PC-9 (cell line): ENCODE measurements at regions not wholly inside any gene's neighbourhood (a gene's known extent, or its start where the extent isn't known, plus 50 kb on each side); places are given as distances from the start of the nearest gene placed in this dataset.

Experiments used
- BruUV-seq: library from RNA; stranded (reverse); fragments of 400-500 nt; replicated peaks from 2 replicates; lab custom pipeline; 2021; lab: Mats Ljungman, UMichigan
- CTCF ChIA-PET: fragments of 300-600 bp; sonication (Branson Sonifier 250); formaldehyde crosslinking; loops from one replicate; lab custom pipeline; 2022; ENCODE audit warnings: antibody characterized with exemption; lab: Charles Lee
- POLR2A ChIA-PET: fragments of 300-600 bp; sonication (Branson Sonifier 250); formaldehyde crosslinking; loops from one replicate; lab custom pipeline; 2022; ENCODE audit warnings: antibody characterized with exemption; ENCODE audit not compliant: unreplicated experiment; lab: Charles Lee
- DNase-seq, 2 experiments: peaks; one replicate each; pipeline versions ENCODE4 v3.0.0 to v3.0.0-alpha.2; 2015 to 2022; ENCODE audit warnings: mixed read lengths in 1 of 2
- H2AFZ ChIP-seq: fragments of 200-600 bp; sonication (generic); 2 replicates; pipeline ENCODE4 v1.8.1; 2017; ENCODE audit warnings: antibody characterized with exemption
- H3F3A ChIP-seq: fragments of 200-600 bp; sonication (generic); 2 replicates; pipeline ENCODE4 v1.8.1; 2017; ENCODE audit warnings: antibody characterized with exemption, mild to moderate bottlenecking, low read depth; ENCODE audit not compliant: insufficient read depth
- H3K27ac ChIP-seq: fragments of 200-600 bp; sonication (generic); 2 replicates; pipeline ENCODE4 v1.6.1; 2016; ENCODE audit warnings: mixed run types
- H3K27me3 ChIP-seq: fragments of 200-600 bp; sonication (generic); 2 replicates; pipeline ENCODE4 v1.6.1; 2016; ENCODE audit warnings: low read depth, mixed run types; ENCODE audit not compliant: insufficient read depth
- H3K36me3 ChIP-seq: fragments of 200-600 bp; sonication (generic); 2 replicates; pipeline ENCODE4 v1.6.1; 2016; ENCODE audit warnings: low read depth, mixed run types
- H3K4me1 ChIP-seq: fragments of 200-600 bp; sonication (generic); replicated peaks from 2 replicates; pipeline ENCODE4 v1.6.1; 2016; ENCODE audit warnings: mixed run types; ENCODE audit not compliant: insufficient read depth
- H3K4me2 ChIP-seq: fragments of 200-600 bp; sonication (generic); 2 replicates; pipeline ENCODE4 v1.6.1; 2017; ENCODE audit warnings: mixed run types
- H3K4me3 ChIP-seq: fragments of 200-600 bp; sonication (generic); 2 replicates; pipeline ENCODE4 v1.6.1; 2016; ENCODE audit warnings: mixed run types
- H3K79me2 ChIP-seq: fragments of 200-600 bp; sonication (generic); 2 replicates; pipeline ENCODE4 v1.6.1; 2017; ENCODE audit warnings: low read depth, mixed run types
- H3K9me2 ChIP-seq: fragments of 200-600 bp; sonication (generic); 2 replicates; pipeline ENCODE4 v1.8.1; 2017; ENCODE audit warnings: mild to moderate bottlenecking; ENCODE audit not compliant: insufficient read depth
- H3K9me3 ChIP-seq: fragments of 200-600 bp; sonication (generic); 2 replicates; pipeline ENCODE4 v1.8.1; 2016; ENCODE audit warnings: low read depth; ENCODE audit not compliant: insufficient read depth
- H4K20me1 ChIP-seq: fragments of 200-600 bp; sonication (generic); 2 replicates; pipeline ENCODE4 v1.8.1; 2017; ENCODE audit not compliant: insufficient read depth
- CTCF ChIP-seq: fragments of 200-600 bp; sonication (generic); conservative IDR thresholded peaks from 2 replicates; pipeline ENCODE4 v1.6.1; 2017; ENCODE audit warnings: mixed run types, antibody characterized with exemption, mild to moderate bottlenecking, moderate library complexity
- EZH2 ChIP-seq: fragments of 200-600 bp; sonication (generic); IDR thresholded peaks from 2 replicates; pipeline ENCODE4 v1.8.0; 2017; ENCODE audit warnings: antibody characterized with exemption, low read depth
- intact Hi-C: fragments of 100-400 bp; cut with micrococcal nuclease; formaldehyde crosslinking; loops from one replicate; pipeline ENCODE4 v1.10.0; 2022; ENCODE audit not compliant: unreplicated experiment

- Histone ChIP-seq H3K4me1 (no peaks in the 10 kb centered on the region), H3K27ac (no peak overlapping the region), H3K36me3 (no peaks in the 10 kb centered on the region), H3K27me3 (no peaks in the 10 kb centered on the region), H3F3A (no peaks in the 10 kb centered on the region), H3K4me2 (no peak overlapping the region), H3K9me3 (no peaks in the 10 kb centered on the region), H3K9me2 (no peaks in the 10 kb centered on the region), H3K79me2 (no peaks in the 10 kb centered on the region), H4K20me1 (no peaks in the 10 kb centered on the region), H2AFZ (no peak overlapping the region), H3K4me3 (no peak overlapping the region)
- POLR2A ChIA-PET, result no interaction called here
- CTCF ChIA-PET, result no interaction called here
- TF ChIP-seq EZH2 (no peak), CTCF (no peak)
- no peak for DNase-seq
- BruUV-seq, result no TSS peak
- intact Hi-C loops, result no loop called here
Observed at GRCh38 chr2:139876321-139876720, 1096.1 kb upstream of the NXPH2 start.

GRCh38 chr2:139872503-139872902 is 1092.3 kb upstream of the NXPH2 start:
- Histone ChIP-seq H2AFZ (no peak overlapping the region), H3K79me2 (no peaks in the 10 kb centered on the region), H3F3A (no peaks in the 10 kb centered on the region), H3K4me3 (no peak overlapping the region), H3K27me3 (no peaks in the 10 kb centered on the region), H3K9me3 (no peaks in the 10 kb centered on the region), H3K4me1 (no peaks in the 10 kb centered on the region), H3K9me2 (no peaks in the 10 kb centered on the region), H3K27ac (no peak overlapping the region), H3K4me2 (no peak overlapping the region), H3K36me3 (no peaks in the 10 kb centered on the region), H4K20me1 (no peaks in the 10 kb centered on the region)
- no peak for TF ChIP-seq EZH2
- no peak for TF ChIP-seq CTCF
- CTCF ChIA-PET, result no interaction called here
- intact Hi-C loops, result no loop called here
- POLR2A ChIA-PET, result no interaction called here
- no TSS peak for BruUV-seq
- no peak for DNase-seq

- ChIA-PET CTCF (no interaction called here), POLR2A (no interaction called here)
- Histone ChIP-seq H3F3A (no peaks in the 10 kb centered on the region), H4K20me1 (no peaks in the 10 kb centered on the region), H3K9me3 (no peaks in the 10 kb centered on the region), H3K27ac (no peak overlapping the region), H3K4me2 (no peak overlapping the region), H3K36me3 (no peaks in the 10 kb centered on the region), H3K79me2 (no peaks in the 10 kb centered on the region), H3K9me2 (no peaks in the 10 kb centered on the region), H2AFZ (no peak overlapping the region), H3K4me3 (no peak overlapping the region), H3K4me1 (no peaks in the 10 kb centered on the region), H3K27me3 (no peaks in the 10 kb centered on the region)
- intact Hi-C loops, result no loop called here
- DNase-seq, result no peak
- no TSS peak for BruUV-seq
- no peak for TF ChIP-seq CTCF
- no peak for TF ChIP-seq EZH2
Observed at GRCh38 chr2:139872032-139872431, 1091.8 kb upstream of the NXPH2 start.
